LHCN-M2 (cell line): ENCODE measurements at regions not wholly inside any gene's neighbourhood (a gene's known extent, or its start where the extent isn't known, plus 50 kb on each side); places are given as distances from the start of the nearest gene placed in this dataset.
"Not testable (repeated sequence)": the region's sequence is repeated elsewhere in the genome, so short reads cannot be mapped to it uniquely, and the experiment has no call there.

Source experiments
- DNase-seq: peaks from one replicate; pipeline ENCODE4 v3.0.0-alpha.2; 2012; ENCODE audit warnings: low read depth

DNA sequence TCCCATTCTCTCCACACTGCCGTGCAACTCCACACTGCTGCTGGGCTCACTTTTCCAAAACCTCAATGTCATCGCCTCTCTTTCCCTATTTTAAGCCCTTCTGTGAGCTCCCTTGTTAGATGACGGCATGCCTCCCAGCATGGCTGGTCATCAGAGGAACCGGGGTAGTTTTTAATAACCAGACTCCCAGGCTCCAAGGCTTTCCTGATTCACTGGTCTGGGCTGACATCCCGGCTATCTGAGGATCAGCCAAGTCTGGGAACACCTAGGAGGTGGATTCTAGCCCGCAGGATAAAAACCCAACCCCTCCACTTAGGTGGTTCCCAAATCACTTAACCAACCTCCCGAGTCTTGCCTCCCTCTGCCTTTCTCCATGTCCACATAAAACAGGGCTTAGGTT is 295.4 kb upstream of the FZD8 start:
- DNase-seq: no peak

DNA sequence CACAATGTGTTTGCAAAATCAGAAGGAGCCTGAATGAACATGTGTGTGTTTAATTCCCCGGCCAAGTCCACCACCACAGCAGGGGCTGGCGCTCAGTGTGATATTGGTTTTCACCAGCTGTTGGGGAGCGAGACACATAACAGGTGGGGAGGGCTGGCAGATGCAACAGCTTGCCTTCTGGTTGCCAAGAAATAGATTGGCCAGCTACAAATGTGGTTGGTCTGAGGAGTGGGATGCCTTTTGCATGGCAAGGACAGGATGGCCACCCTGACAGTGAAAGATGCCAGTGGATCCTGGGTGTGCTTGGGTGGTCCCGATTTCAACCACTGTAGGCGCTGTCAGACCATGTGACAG is 292.5 kb upstream of the FZD8 start:
- DNase-seq: peak; percentile 54

DNA sequence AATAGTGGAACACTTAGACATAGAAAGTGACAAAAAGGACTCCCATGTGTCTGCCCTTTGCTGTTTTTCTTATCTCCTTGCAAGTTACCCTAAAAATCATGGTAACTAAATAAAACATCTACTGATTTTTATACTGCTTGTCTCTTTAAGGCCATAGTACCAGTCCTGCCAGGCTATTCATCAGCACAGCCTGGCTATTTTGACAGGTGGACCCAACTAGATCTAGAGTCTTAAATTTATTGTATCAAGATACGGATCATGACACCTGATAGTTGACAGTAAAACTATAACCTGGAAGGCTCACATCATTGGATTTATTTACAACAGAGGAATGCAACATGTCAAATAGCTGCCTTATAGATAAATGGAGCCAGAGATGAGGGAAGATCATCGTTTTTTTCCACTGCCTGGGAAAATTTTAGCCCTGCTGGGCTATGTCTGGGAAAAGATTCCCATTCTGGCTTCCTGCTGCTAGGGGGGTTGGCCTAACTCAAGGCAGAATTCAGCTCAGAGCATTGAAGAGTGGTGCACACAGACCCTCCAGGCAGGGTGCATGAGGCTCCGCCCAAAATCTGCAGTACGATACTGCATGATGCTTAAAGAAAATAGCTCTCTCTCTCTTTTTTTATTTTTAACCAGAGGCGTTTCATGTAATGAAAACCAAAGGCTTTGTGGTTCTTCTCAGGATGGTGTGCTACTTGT is 292.0 kb upstream of the FZD8 start:
- no peak for DNase-seq

DNA sequence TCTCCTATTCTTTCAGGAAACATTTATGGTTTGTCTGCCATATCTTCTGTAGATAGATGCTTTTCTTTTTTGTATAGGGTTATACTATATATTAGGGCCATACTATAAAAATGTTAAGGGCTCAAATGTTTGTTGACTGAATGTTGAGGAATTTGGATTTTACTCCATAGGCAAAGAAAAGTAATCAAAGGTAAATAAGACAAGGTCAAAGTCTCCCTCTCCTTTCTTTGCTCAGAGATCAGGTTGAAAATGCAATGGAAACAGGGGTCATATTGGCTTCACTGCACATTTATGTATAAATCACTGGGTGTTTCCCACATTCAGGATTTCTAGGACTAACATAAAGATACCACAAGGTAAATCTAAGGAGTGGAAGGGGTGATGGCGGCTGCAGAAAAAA is 291.4 kb upstream of the FZD8 start:
- no peak for DNase-seq

DNA sequence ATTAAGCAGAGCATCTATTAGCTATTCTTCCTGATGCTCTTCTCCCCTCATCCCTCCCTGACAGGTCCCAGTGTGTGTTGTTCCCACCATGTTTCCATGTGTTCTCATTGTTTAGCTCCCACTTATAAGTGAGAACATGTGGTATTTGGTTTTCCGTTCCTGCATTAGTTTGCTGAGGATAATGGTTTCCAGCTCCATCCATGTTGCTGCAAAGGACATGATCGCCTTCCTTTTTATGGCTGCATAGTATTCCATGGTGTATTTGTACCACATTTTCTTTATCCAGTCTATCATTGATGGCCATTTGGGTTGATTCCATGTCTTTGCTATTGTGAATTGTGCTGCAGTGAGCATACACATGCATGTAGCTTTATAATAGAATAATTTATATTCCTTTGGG is 287.9 kb upstream of the FZD8 start:
- DNase-seq: not testable (repeated sequence)

DNA sequence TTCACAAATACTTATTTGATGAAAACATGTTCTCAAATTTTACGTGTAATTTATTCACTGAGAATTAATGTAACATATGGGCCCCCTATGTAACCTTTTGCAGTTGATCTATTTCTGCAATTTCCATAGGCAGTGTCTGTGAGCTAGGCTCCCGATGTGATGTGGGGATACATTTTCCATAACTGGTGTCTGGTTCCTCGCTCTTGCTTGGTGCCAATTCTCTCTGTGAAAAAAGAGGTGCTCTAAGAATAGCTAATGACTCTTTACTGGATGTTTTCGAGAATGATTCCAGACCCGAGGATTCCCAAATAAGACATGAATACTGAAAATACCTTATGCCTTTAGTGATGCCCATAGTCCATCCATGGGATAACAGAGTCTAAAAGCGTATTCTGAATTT is 286.7 kb upstream of the FZD8 start:
- DNase-seq: no peak

DNA sequence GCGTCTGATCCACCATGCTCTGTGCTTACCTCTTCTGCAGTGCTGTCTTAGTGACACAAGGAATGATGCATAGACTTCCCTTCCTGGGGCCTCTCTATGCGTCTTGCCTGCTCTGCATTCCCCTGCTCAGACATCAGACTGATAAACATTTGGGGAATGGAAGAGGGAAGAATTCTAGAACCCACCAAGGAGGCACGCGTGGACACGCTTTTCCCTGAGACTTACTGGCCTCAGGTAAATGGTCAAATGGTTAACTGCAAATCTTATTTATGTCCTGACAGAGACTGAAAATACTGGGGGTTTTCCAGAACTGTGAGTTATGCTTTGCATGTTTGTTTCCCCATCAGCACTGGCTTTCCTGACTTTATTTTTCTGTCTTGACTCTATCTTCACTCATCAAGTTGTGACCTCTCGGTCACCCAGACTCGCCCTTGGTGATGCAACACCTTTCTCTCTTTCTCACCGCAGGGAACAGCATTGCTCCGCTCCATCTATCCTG is 285.9 kb upstream of the FZD8 start:
- DNase-seq: no peak

DNA sequence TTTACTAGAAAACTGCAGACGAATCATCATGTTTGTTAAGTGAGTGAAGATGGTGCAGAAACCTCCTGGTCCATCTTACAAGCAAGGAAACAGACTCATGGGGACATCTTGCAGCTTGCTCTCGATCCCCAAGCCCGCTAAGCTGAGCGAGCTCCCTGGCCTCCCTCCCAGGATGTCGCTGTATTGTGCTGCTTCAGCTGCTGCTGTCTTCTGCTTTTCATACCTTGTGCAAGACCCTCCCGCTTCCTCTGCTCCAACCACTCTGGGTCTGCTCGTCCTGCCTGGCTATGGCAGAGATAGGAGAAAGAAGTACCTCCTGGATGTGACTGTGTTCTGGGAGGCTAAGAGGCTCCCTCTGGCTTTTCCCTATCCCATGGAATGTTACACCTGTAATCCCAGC is 285.2 kb upstream of the FZD8 start:
- no peak for DNase-seq

DNA sequence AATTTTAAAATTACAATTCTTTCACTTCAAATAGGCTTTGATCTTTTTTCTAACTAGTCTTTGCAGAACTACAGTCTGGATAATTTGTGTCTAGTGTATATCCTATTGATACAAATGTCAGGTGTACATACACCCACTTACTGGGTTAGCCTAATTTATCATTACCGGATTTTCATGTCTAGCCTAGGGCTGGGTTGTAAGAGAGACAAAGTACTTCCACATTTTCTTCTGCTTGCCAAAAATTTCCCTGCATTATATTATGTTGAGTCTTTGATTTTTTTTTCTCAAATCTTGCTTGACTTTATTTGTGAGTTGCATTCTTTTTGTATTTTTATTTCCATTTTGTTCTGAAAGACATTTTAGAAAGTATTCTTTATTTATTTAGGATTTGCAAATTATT is 284.8 kb upstream of the FZD8 start:
- no peak for DNase-seq

DNA sequence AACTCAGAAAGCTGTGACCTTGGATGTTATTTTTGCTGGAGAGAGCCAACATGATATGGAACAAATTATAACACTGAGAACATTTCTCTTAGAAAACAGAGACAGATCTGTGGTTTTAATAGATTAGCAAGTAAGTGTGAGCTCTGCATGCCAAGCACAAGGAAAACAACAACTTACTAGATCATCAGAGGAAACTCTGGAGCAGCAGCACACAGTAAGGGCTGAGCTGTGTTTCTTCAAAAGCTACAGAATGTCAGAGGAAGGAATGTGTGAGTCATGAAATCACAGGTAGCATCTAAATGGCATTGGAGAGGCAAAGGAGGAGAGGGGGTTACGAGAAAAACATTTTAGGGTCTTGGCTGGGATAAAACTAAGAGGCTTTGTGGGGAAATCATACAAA is 283.4 kb upstream of the FZD8 start:
- DNase-seq: no peak

DNA sequence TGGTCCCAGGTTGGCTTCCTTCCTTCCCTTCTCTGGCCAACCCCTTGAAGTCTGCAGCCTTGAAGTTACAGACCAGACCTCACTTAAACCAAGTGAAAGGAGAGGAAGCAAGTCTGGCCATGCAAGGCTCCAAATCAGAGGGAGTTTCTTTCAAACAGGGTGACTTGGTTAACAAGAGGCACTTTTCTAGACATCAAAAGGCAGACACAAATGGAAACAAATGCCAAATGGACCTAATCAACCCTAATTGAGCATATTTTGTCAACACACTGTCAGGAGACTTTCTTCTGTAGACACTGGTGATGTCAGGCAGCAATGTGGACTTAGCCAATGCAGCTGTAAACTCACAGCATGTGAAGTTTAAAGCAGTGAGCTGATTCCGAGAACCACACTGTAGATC is 282.7 kb upstream of the FZD8 start:
- DNase-seq: no peak

DNA sequence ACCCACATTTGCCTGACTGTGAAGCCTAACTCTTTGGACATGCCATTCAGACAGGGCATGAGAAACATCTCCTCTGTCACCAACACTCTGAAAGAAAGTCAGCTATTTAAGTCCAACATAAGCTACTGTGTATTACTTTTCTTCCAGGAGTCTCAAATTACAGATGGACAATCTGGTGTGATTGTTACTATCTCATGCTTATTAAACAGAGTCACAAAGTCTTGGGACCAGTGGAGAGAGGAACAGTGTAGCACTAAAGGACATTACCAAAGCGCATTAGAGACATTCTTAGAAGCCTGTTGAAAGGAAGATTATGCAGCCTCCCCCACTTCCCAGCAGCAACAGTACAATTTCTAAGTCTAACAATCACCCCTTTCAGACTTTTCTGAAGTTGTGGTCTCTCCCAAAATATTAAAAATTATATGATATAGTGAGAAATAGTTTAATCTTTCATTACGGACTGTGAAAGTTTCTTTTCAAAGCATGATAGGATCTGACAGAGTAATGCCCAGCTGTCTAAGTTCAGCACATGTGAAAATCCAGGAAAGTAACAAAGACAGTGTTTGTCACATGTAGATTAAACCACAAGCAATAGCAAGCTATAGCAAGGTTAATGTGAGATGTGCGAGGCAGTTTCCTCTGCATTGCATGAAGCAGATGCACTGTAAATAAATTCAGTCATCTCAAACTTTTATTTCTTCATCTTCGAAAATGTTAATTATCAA is 280.9 kb upstream of the FZD8 start:
- DNase-seq: no peak

DNA sequence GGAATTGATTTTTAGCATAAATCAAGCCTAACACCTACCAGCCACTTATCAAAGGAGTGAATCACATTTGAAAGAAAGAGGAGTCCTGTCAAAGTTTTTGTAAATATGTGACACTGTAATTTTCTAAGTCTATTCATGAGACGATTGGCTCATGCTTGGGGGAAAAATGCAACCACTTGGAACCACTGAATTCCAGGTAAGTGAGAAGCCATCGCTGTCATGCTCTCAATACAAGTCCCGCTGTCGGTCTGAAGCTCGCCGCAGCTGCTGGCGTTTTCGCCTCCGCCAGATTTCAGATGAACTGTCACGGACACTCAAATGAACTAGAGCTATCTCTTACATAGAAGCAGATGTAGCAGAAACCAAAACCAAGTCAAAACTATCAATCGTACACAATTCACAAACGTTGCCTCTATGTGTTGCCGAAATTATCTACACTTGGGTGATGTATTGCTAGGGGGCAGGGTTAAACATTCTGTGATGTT is 279.8 kb upstream of the FZD8 start:
- no peak for DNase-seq

DNA sequence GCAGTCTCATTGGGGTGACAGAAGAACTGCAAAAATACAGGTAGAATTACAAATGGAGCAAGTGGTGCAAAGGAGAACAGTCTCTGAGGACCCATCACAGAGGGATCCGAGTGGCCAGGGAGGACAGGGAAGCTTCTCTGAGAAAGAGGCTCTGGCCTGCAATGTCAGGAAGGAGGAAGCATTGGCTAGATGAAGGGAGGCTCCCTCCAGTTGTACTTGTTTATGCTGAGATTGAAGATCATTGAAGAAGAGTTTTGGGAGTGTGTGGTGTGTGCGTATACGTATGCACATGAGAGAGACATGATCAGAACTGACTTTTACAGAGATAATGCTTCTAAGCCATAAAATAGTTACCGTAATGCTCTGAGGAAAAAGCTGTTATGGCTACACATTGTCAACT is 274.7 kb upstream of the FZD8 start:
- DNase-seq: no peak

DNA sequence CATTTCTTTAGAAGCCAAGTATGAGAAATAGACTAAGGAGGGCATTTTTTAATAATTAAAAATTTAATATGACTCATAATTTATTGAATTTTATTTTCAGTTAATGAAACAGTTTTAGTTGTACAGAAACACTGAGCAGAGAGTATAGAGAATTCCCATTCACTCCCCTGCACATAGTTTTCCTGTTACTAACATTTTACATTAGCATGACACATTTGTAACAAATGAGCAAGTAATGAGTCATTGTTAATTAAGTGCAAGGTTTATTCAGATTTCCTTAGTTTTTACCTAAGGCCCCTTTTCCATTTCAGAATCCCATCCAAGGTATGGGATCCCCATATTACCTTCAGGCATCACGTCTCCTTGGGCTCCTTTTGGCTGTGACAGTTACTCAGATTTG is 271.5 kb upstream of the FZD8 start:
- peak; percentile 5 for DNase-seq

DNA sequence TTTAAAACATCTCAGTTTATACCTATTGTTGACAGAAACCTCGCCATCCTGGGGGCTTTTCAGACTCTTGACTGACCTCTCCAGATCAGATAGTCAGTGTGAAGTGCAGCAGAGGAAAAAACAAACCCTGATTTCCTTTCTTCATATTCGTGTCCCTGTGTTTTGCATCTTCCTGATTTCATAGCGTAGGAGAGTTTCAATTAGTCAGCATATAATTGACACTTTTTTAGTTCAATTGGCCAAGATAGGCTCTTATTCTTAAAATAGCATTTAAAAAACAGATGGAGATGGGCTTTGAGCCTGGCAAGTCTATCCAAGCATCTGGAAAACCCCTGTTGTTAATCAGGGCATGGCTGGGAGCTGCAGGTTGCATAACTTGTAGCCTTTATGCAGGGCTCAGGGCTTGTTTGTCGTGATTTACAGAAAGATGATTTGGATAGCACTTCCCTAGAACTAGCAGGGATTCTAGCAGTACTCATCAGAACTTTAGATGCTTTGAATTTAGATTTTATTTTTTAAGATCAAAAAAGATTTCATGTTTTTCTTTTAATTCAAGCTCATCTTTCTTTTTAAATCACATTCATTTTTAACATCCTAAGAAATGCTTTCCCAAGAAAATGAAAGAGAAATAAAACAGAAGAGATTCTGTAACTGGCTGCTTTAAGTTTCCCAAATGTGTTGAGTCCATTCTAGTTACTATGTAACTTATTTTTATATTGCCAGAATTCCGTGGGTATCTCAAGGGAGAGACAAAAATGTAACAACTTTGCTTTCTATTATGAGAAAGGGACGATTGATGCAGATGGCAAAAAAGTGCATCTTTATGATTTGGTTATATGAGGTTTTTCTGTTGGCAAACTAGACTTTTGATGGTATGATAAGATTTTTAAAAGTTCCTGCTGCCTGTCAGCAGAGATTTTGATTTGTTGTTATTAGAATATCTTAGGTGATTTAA is 270.8 kb upstream of the FZD8 start:
- no peak for DNase-seq

DNA sequence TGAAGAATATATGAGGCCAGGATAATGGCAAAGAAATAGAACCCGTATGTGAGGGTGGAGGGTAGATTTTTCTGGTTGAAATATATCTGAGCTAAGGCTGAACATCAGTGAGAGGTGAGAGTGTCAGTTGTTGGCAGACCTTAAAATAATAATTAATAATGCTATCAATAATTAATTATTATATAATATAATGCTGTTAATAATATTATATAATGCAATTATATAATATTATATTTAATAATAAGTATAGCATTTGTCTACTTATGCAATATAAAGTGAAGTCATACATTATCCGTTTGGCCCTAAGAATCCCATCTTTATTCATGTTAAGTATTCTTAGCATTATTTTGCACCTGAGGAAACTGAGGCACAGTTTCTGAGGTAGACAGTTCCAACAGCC is 269.9 kb upstream of the FZD8 start:
- DNase-seq: no peak

DNA sequence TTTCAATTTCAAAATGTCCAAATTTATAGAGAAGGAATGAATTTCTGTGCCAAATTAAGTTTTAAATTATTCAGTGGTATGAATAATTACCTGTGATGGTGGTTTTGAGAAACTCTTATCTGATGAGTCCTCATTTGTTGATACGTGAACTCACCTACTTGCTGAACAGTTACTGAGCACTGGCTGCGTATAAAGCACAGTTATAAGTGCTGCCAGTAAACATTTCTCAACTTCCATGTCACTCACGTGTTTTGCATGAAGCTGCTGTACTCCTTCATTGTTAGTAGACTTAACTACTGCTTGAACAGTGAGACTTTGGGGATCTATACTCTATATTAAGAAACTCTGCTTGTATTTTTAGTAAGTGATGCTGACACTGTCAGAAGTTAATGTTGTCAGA is 269.1 kb upstream of the FZD8 start:
- DNase-seq: no peak

DNA sequence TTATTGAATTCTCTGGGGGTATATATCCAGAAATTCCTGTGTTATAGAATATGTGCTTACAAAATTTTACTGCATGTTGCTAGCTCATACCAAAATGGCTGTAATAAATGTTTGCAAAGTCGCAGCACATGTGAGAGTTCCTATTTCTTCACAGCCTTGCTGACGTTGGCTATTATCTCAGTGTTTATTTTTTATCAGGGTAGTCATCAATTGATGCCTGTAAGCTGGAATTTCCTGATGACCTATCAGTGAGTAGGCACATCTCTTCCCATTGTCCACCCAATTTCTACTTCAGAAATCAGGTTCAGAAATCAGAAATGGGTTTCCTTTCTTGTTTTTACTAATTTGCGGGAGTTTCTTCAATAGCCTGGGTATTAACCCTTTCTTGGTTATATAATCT is 268.1 kb upstream of the FZD8 start:
- DNase-seq: peak; percentile 6

DNA sequence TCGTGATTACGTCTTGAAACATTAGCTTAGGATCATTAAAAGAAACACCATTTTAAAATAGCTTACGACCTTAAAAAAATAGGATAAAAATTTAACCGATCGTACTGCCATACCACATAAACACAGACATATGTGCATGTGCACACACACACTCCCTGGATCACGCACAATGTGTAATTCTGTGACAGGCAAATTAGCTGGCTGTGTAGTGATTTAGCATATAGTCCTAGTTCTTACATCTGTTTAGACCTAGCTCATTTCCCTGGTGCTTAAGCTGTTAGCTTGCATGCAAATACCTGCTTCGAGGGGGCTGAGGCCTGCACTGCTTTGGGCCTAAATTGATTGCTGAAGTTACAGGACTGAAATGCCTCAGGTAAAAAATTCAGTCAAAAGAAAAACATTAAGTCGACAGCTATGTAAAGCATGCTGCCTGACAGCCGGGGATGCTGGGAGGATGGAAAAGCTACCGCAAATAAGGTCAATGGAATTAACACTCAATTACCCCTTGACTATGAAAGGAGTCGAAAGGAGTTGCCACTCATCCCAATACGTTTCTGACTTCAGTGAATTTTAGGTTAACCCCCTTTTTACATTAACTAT is 267.1 kb upstream of the FZD8 start:
- no peak for DNase-seq

DNA sequence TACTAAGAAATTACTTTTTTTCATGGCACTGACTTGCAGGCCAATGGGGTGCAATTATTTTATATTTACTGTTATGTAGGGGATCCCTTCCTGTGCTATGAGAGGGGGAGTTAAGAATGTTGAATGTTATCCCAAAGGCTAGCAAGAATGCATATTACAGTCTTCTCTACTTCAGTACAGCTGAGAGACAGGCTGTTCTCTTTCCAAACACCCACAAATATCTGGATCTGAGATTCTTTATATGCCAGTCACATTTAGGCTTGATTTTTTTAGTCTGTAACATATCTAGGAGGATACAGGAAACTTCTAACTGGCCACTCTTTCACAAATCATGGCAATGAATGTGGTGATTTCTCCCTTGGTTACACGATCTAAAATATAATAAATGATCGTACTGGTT is 266.4 kb upstream of the FZD8 start:
- no peak for DNase-seq

DNA sequence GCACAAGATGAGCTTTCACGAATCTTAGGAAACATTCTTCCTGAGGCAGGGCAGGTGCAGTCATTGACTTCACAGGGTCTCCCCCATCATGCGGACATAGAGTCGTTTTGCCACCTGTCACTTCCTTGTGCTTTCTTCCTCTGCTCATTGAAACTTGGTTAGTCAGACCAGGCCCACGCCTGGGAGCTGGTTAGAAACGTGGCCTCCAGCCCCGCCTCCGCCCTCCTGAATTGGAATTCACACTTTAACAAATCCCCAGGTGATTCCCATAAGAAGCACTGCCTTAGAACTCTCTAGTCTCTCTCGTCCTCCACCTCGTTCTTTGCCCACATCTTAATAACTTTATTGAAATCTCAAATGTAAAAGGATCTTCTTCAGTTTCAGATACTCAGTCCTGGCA is 265.5 kb upstream of the FZD8 start:
- DNase-seq: no peak
